Kidney (tissue), 13 donors: ENCODE measurements at regions not wholly inside any gene's neighbourhood (a gene's known extent, or its start where the extent isn't known, plus 50 kb on each side); places are given as distances from the start of the nearest gene placed in this dataset.

Experiments used
- DNase-seq, 5 donors: peaks; one replicate each; pipeline ENCODE4 v3.0.0-alpha.2; 2013 to 2020
- FAIRE-seq: peaks from 2 replicates; lab custom pipeline; 2012; peaks lifted over from hg19 to GRCh38; lab: Jason Lieb, UNC
- H3K27ac ChIP-seq, 2 donors: one replicate each; pipeline ENCODE4 v1.7.0; 2013; ENCODE audit warnings: low read depth in 2 of 2, low read length in 2 of 2, inconsistent platforms in 1 of 2
- H3K27me3 ChIP-seq: one replicate; pipeline ENCODE4 v1.7.1; 2013; ENCODE audit warnings: low read length, inconsistent platforms; ENCODE audit not compliant: control insufficient read depth, insufficient read depth
- H3K36me3 ChIP-seq, 3 donors: one replicate each; pipeline versions ENCODE4 v1.7.0 to v1.7.1; 2013; ENCODE audit warnings: low read length in 3 of 3, control low read depth in 1 of 3, inconsistent platforms in 1 of 3; ENCODE audit not compliant: insufficient read depth in 3 of 3, control insufficient read depth in 2 of 3
- H3K4me1 ChIP-seq, 3 donors: one replicate each; pipeline versions ENCODE4 v1.7.0 to v1.7.1; 2013; ENCODE audit warnings: low read length in 3 of 3, inconsistent platforms in 1 of 3, low read depth in 1 of 3; ENCODE audit not compliant: control insufficient read depth in 2 of 3, insufficient read depth in 2 of 3
- H3K4me3 ChIP-seq, 3 donors: one replicate each; pipeline versions ENCODE4 v1.7.0 to v1.8.1; 2013; ENCODE audit warnings: low read length in 3 of 3, control low read depth in 1 of 3, inconsistent platforms in 1 of 3
- H3K9ac ChIP-seq, 3 donors: one replicate each; pipeline versions ENCODE4 v1.7.0 to v1.7.1; 2013; ENCODE audit warnings: low read length in 3 of 3, control low read depth in 1 of 3, inconsistent platforms in 1 of 3
- H3K9me3 ChIP-seq, 3 donors: one replicate each; pipeline versions ENCODE4 v1.7.0 to v1.7.1; 2013; ENCODE audit warnings: low read length in 3 of 3, control low read depth in 1 of 3, inconsistent platforms in 1 of 3; ENCODE audit not compliant: control insufficient read depth in 2 of 3, insufficient read depth in 1 of 3
- intact Hi-C: fragments of 100-400 bp; cut with DNase I; formaldehyde crosslinking; loops from one replicate; pipeline ENCODE4 v1.11.1; 2022
- TF ChIP-seq, protein P1 (sequence below): IDR thresholded peaks from 3 replicates; pipeline ENCODE4 v1.5.1; 2012; ENCODE audit warnings: mild to moderate bottlenecking, moderate library complexity, borderline replicate concordance; ENCODE audit not compliant: insufficient read depth; ENCODE audit errors: extremely low read depth
- donor health status: control.
- donor health status: control.
- donor health status: control.
- donor health status: control.
- donor health status: control.
- donor health status: DM: yes; HTN: yes; CAD: no.
- donor health status: Normal renal cell carcinoma (clear cell type).

- intact Hi-C loops = no loop called here
- Histone ChIP-seq H3K36me3 (no peaks in the 10 kb centered on the region), H3K27ac (no peak overlapping the region), H3K9ac (no peak overlapping the region), H3K9me3 (no peaks in the 10 kb centered on the region), H3K27me3 (peaks cover 9% of the 10 kb centered on the region), H3K4me3 (no peak overlapping the region), H3K4me1 (peaks cover 0 to 2% (median 0%) of the 10 kb centered on the region in 3 donors)
- no peak for FAIRE-seq
- DNase-seq = no peak
- TF ChIP-seq, protein P1, sequence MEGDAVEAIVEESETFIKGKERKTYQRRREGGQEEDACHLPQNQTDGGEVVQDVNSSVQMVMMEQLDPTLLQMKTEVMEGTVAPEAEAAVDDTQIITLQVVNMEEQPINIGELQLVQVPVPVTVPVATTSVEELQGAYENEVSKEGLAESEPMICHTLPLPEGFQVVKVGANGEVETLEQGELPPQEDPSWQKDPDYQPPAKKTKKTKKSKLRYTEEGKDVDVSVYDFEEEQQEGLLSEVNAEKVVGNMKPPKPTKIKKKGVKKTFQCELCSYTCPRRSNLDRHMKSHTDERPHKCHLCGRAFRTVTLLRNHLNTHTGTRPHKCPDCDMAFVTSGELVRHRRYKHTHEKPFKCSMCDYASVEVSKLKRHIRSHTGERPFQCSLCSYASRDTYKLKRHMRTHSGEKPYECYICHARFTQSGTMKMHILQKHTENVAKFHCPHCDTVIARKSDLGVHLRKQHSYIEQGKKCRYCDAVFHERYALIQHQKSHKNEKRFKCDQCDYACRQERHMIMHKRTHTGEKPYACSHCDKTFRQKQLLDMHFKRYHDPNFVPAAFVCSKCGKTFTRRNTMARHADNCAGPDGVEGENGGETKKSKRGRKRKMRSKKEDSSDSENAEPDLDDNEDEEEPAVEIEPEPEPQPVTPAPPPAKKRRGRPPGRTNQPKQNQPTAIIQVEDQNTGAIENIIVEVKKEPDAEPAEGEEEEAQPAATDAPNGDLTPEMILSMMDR = no peak
Measured at GRCh38 chr2:879540-879939, 71.1 kb upstream of the SNTG2 start.

- TF ChIP-seq, protein P1 = no peak
- Histone ChIP-seq H3K36me3 (no peaks in the 10 kb centered on the region), H3K9ac (no peak overlapping the region), H3K27ac (no peak overlapping the region), H3K4me1 (peaks cover 0 to under 1% (median 0%) of the 10 kb centered on the region in 3 donors), H3K27me3 (peaks cover 3% of the 10 kb centered on the region), H3K4me3 (no peak overlapping the region), H3K9me3 (no peaks in the 10 kb centered on the region)
- DNase-seq (peak in 1 of 5 donors; percentile 1), FAIRE-seq (no peak)
- intact Hi-C loops = no loop called here
Measured at GRCh38 chr2:878245-878930, 72.3 kb upstream of the SNTG2 start.

DNA sequence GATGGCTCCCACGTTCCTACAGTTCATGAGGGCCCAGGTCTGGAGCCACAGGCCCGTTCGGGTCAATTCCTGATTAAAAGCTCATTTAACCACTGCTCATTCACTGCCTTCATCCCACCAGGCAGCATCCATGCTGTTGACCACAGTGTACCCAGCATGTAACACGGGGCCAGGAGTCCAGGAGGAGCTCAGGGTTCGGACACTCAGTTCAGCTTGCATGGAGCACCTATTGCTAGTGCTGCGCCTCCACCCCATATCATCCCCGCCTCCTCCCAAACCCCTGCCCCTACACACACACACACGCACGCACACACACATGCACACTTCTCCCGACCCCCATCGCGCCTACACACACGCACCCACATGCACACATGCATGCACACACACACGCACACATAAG is 72.9 kb upstream of the SNTG2 start:
- no peak overlapping the region for H3K4me3 ChIP-seq
- H3K27me3 ChIP-seq = no peaks in the 10 kb centered on the region
- FAIRE-seq = no peak
- intact Hi-C loops = no loop called here
- no peaks in the 10 kb centered on the region for H3K36me3 ChIP-seq
- no peaks in the 10 kb centered on the region for H3K4me1 ChIP-seq
- H3K9ac ChIP-seq = no peak overlapping the region
- no peak overlapping the region for H3K27ac ChIP-seq
- TF ChIP-seq, protein P1 = no peak
- no peaks in the 10 kb centered on the region for H3K9me3 ChIP-seq
- DNase-seq = no peak
